ENCODE measurements at regions not wholly inside any gene's neighbourhood (a gene's known extent, or its start where the extent isn't known, plus 50 kb on each side); places are given as distances from the start of the nearest gene placed in this dataset.
"Not testable (repeated sequence)": the region's sequence is repeated elsewhere in the genome, so short reads cannot be mapped to it uniquely, and the experiment has no call there.

DNA sequence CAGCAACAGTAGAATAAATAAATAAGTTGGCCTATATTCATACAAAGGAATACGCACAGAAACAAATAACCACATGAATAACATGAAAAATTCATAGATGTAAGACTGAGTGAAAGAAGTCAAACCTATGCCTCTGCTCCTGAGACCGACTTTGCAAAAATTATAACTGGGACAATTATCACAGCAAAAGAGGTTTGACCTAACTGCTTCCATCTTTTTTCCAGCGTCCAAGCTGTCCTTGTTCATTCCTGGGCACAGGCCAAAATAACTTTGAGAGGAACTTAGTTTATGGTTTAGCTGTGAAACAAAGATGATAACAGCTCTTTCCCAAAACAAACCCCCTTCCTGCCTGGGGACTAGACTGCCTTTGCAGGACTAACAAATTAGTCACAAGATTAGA, 109.6 kb upstream of the NBPF11 start:
- DNase-seq = not testable (repeated sequence)

DNA sequence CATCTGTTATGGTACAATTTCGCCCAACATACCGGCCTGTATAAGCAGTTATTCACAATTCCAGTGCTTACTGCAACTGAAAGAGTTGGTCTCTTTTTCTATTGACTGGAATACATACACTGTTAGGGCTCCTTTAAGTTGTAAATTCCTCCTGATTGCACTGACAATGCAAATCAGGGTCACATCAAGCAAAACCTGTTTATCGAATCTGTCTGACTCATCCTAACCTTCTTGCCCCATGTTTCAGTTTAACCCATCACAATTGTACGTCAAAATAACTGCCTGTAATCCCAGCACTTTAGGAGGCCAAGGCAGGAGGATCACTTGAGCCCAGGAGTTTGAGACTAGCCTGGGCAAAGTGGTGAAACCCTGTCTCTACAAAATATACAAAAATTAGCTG, 105.8 kb upstream of the NBPF11 start:
- DNase-seq = not testable (repeated sequence)

DNA sequence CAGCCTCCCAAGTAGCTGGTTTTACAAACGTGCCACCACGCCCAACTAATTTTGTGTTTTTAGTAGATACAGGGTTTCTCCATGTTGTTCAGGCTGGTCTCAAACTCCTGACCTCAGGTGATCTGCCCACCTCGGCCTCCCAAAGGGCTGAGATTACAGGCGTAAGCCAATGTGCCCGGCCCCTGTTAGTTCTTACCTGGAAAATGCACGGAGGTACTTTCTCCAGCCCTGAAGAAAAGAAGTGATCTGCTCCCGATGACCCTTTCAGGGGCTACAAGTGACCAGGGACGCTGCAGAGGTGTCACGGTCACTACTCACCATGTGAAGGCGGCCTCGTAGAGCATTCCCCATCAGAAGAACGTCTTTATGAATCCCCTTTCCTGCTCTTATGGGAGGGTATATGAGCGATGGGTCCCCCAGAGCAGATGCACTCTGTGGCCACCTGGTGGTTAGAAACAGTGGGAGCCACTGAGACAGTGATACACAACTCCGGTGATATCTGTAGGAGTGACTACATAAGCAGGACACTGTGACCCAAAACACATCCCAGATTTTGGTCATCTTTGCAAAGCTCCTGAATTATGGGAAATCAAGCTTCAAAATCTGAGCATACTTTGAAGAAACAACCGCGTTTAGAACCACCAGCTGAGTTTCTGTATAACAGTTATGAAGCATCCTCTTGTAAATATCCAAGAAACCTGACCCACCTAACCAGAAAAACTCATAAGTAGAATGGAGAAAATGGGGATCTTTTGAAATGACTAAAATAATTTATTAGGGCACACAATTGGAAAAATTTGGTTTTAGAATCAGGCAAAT, 102.7 kb upstream of the NBPF11 start:
- DNase-seq = not testable (repeated sequence)

DNA sequence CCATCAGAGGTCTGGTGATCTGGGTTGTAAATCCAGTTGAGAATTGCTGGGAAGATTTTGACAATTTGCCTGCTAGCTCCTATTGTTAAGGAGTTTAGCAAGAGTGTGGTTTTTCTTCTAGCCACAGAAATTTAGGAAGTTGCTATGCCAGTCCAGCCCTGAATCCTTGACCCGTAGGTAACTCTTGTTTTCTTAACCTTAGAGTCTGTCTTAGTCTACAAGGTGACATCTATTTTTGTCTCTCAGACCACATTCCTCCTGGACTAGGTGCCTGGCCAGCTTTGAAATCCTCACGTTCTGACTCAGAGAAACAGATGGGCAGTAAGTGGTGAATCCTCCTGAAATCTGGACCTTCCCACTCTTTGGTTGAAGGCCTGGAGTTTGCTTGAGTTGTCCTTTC, 101.7 kb upstream of the NBPF11 start:
- DNase-seq = not testable (repeated sequence)

DNA sequence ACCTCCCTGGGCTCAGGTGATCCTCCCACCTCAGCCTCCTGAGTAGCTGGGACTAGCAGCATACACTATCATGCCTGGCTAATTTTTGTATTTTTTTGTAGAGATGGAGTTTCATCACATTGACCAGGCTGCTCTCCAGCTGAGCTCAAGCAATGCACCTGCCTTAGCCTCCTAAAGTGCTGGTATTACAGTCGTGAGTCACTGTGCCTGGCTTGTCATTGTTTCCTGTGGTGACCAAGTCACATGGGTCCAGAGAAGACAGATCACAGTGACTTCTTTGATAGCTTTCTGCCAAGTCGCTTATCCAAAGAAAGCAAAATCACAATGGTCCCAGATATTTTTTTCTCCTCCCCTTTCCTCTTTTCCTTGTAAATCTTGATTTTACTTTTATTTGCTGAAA, 96.7 kb upstream of the NBPF11 start:
- DNase-seq = not testable (repeated sequence)

DNA sequence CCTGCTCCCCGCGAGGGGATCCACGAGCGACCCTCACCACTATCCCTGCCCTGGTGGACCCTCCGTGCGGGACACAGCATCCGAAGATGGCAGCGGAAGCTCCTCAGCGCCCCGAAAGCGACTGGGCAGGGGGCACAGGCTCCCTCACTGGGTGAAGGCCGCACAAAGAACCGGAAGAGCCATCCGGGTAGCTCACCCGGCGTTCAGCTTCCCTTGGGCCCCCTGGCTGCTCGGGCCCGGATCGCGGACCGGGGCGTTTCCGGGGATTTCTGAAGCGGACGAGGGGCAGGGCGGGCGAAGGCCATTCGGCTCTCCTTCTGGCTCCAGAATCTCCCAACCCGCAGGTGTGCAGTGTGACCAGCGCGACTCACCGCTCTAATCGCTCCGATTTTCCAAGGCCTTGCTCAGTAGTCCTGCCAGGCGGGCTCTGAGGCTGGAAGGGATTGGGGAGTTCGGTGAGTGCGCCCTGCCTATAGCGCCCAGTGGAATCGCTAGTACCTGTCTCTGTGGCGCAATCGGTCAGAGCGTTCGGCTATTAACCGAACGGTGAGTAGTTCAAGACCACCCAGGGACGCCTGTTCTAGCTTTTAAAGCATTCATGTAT, 94.3 kb upstream of the NBPF11 start:
- DNase-seq = not testable (repeated sequence)

DNA sequence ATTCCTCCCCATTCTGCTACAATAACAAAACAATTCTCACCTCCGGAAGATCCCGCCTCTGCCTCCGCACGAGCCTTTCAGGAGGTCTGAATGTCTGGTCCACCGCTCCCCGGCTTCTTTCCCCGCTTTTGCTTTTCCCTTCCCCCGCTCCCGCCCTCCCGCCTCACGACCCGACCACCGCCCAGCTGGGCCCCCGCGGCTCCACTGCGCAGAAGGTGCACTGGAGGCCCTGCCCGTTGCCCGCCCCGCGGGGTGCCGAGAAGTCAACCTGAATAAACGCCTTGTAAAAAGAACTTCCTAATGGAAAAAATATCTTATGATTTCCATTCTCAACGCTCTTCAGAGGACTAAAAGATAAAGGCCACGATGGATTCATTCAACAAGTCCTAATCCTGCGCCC, 93.8 kb upstream of the NBPF11 start:
- DNase-seq = not testable (repeated sequence)

DNA sequence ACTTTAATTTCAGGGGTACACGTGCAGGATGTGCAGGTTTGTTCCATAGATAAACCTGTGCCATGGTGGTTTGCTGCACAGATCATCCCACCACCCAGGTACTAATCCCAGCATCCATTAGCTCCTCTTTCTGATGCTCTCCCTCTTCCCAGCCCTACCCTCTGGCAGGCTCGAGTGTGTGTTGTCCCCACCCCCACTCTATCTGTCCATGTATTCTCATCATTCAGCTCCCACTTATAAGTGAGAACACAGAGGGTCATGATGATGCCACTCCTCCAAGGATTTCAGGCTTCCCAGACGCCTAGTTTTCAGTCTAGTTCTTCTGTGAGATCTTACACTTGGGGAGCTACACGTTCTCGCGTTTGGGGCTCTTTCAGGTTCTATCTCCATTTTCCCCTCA, 93.4 kb upstream of the NBPF11 start:
- DNase-seq = not testable (repeated sequence)

DNA sequence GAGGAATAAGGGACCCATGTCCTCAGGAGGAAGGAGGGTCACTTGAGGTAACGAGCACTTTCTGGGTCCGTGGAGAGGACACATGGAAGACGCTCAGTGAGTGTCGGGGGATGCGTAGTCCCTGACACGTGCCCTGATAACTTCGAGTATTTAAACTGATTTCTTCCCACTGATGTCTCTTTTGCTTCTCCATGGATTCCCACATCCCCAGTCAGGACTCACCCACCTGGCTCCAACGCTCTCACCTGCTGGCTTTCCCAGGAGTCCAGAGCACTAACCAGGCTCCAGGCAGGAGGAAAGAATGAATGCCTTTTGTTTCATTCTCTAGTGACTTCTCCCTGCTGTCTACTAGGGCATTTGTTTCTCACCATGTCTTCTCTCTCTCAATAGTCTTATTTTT, 81.2 kb upstream of the NBPF11 start:
- DNase-seq = not testable (repeated sequence)

DNA sequence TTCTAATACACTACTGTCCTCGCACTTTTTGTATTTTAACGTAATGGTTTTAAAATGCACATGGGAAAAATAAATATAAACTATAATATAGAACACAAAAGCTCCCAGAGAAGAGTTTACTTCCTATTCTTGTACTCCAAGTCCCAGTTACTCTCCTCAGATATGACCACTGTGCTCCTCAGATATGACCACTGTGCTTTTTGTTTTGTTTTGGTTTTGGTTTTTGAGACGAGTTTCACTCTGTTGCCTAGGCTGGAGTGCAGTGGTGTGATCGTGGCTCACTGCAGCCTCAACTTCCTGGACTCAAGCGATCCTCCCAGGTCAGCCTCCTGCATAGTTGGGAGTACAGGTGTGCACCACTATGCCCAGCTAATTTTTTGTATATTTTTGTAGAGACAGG, 76.8 kb upstream of the NBPF11 start:
- DNase-seq = not testable (repeated sequence)

DNA sequence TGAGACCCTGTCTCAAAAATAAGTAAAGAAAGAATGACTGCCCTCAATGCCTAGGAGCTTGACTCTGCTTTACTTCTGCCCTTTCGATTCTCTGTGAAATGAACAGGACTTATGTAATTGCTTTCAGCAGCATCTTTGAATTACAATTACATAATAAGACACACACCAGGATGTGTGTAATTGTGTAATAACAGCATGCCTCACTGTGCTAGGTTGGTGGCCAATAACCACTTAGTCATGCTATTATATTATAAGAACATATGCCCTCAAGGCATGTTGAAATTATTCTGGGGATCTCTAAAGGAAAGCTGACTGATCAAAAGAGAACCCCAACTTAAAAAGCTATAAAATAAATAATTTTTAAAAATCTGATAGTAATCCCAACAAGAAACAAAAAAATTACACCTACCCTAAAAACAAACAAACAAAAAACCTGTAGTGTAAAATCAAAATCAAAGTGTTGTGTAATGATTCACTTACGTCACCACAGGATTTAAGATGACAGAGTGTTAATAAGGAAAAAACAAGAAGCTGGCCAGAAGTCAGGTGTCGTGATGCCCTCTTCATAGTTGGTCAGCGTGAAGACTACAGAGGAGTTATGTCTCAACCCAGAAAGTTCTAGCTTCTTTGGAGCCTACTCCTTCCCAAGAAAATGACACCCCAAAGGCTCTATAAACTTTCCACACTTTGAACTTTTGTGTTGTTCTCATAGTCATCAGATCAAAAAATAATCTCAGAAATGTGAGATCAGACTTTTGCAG, 70.5 kb upstream of the NBPF11 start:
- DNase-seq = not testable (repeated sequence)

DNA sequence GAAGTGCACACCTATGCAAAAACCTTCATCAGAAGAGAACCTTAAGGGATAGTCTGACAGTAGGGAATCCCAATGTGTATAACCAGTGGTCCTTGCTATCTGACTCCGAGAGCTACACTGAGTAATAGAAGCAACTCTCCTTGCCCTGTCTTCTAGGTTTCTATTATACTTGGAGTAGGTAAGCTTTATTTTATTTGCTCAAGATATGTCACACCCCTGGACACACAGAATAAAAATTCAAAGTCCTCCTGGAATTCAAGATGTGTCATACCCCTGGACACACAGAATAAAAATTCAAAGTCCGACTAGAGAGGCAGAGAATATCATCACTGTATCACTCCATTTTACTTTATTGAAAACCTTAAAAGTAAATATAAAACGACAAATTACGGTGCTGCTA, 69.5 kb upstream of the NBPF11 start:
- DNase-seq = not testable (repeated sequence)

DNA sequence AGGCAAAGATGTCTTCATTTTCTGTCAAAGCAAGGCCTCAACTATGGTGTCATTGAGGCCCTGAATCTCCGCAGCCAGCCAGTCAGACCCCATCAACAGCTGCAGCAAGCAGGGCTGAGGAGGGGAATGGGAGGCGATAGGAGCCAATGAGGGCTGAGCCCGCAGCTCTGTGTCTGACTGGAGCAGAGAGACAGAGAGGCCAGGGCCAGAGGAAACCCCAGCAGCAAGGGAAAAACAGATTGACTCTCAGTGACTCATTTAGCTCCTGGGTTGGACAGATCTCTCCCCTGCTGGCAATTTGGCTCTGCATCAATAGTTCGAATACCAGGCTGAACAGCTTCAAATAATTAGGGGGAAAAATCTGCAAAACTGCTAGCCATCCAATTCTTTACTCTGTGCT, 67.1 kb upstream of the NBPF11 start:
- DNase-seq = not testable (repeated sequence)

DNA sequence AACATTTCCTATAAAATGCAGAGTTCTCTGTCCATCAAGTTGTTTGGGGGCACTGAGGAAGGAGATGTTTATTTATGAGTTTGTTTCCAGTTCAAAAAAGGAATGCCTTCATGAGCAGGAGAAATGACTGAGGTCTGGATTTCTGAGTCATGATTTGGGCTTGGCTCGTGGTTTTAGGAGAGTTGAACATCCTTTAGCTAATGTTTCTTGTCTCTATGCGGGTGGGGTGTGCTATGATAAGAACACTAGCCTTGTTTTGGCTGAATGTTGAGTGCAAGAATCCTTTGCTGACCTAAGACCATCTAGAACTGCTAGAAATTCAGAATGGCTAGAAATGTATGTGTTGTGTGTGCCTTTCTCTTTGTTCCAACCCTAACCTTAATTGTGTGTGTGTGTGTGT, 59.1 kb upstream of the NBPF11 start:
- DNase-seq = not testable (repeated sequence)

DNA sequence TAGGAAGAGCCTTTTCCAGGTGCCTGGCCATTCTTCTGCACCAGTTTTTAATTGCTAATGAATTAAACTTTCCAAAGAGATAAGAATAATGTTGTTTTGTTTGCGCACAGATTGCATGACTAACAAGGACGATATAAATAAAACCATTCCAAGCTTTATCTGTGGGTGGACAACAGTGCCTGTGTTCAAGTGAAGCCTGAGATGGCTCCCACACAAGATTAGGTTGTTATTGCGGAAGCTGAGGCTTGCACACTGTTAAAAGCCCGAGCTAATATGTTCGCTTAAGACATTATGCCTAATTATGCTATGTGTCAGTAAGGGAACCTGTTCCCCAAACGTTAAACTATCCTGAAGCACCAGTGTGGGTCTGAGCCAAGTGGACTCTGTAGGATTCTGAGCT, 58.5 kb upstream of the NBPF11 start:
- not testable (repeated sequence) for DNase-seq

DNA sequence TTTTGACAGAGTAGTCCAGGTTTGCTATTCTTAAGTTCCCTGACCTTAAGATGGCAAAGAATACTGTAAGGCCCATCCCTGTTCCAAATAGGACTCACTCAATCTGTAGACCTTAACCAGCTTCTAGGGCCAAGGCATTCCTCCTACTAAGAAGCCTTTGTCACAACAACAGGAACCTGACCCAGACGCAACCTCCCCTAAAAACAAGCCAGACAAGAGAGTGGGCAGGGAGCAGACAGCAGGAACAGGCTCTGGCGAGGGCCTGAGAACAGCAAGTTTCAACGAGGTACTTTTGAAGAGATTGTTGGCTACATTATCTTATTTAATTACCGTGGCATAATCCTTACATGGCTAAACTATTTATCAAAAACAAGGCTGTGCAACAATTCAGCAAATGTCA, 58.1 kb upstream of the NBPF11 start:
- DNase-seq = not testable (repeated sequence)

DNA sequence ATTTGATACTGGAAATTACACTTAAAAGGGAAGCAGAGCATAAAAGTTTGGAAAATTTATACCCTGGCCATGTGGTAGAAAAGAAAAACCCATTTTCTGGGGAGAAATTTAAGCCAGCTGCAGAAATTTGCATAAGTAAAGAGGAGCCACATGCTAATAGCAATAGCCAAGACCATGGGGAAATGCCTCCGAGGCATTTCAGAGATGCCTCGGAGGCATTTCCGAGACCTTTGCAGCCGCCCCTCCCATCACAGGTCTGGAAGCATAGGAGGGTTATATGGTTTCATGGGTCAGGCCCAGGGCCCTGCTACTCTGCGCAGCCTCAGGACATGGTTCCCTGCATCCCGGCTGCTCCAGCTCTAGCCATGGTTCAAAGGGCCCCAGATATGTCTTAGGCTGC, 49.9 kb upstream of the NBPF11 start:
- not testable (repeated sequence) for DNase-seq

All from SIG-M5 (cell line).